Liver (tissue), 8 donors: ENCODE measurements at regions not wholly inside any gene's neighbourhood (a gene's known extent, or its start where the extent isn't known, plus 50 kb on each side); places are given as distances from the start of the nearest gene placed in this dataset.
"Not testable (repeated sequence)": the region's sequence is repeated elsewhere in the genome, so short reads cannot be mapped to it uniquely, and the experiment has no call there.

Source experiments
- DNase-seq: peaks from one replicate; pipeline ENCODE4 v3.0.0-alpha.2; 2017; ENCODE audit warnings: low spot score
- H3K27ac ChIP-seq, 2 donors: one replicate each; pipeline ENCODE4 v1.7.0; 2013; ENCODE audit warnings: inconsistent platforms in 2 of 2, low read length in 2 of 2, control low read depth in 1 of 2, low read depth in 1 of 2, mild to moderate bottlenecking in 1 of 2
- H3K27me3 ChIP-seq, 4 donors: one replicate each; pipeline versions ENCODE4 v1.6.1 to v1.7.0; 2013; ENCODE audit warnings: low read length in 3 of 4, inconsistent platforms in 1 of 4, mild to moderate bottlenecking in 1 of 4, moderate library complexity in 1 of 4; ENCODE audit not compliant: control insufficient read depth in 4 of 4, insufficient read depth in 4 of 4
- H3K36me3 ChIP-seq, 4 donors: one replicate each; pipeline versions ENCODE4 v1.6.1 to v1.7.0; 2013; ENCODE audit warnings: low read length in 3 of 4, mild to moderate bottlenecking in 3 of 4, low read depth in 1 of 4, moderate library complexity in 1 of 4; ENCODE audit not compliant: control insufficient read depth in 4 of 4, insufficient read depth in 3 of 4
- H3K4me1 ChIP-seq, 4 donors: one replicate each; pipeline versions ENCODE4 v1.6.1 to v1.7.0; 2013; ENCODE audit warnings: low read length in 3 of 4, mild to moderate bottlenecking in 3 of 4, moderate library complexity in 1 of 4; ENCODE audit not compliant: control insufficient read depth in 4 of 4, insufficient read depth in 4 of 4
- H3K4me3 ChIP-seq, 3 donors: one replicate each; pipeline versions ENCODE4 v1.6.1 to v1.7.0; 2013; ENCODE audit warnings: low read length in 3 of 3, control low read depth in 1 of 3, low read depth in 1 of 3, mild to moderate bottlenecking in 1 of 3
- H3K9ac ChIP-seq, 2 donors: one replicate each; pipeline ENCODE4 v1.7.0; 2013; ENCODE audit warnings: low read length in 2 of 2, mild to moderate bottlenecking in 2 of 2, moderate library complexity in 2 of 2, control low read depth in 1 of 2, low read depth in 1 of 2
- H3K9me3 ChIP-seq, 4 donors: one replicate each; pipeline versions ENCODE4 v1.6.1 to v1.7.0; 2013; ENCODE audit warnings: low read length in 3 of 4; ENCODE audit not compliant: control insufficient read depth in 4 of 4
- ATF3 ChIP-seq: IDR thresholded peaks from 2 replicates; pipeline ENCODE4 v1.6.1; 2016; ENCODE audit warnings: antibody characterized with exemption
- EGR1 ChIP-seq, 2 donors: IDR thresholded peaks; 2 replicates each; pipeline ENCODE4 v1.6.1; 2016 to 2018; ENCODE audit warnings: antibody characterized with exemption in 2 of 2, low read depth in 2 of 2
- FOXA1 ChIP-seq: IDR thresholded peaks from 2 replicates; pipeline ENCODE4 v1.6.1; 2016; ENCODE audit warnings: antibody characterized with exemption
- GABPA ChIP-seq, 2 donors: IDR thresholded peaks in 1 of 2; conservative IDR thresholded peaks in 1 of 2; 2 replicates each; pipeline ENCODE4 v1.6.1; 2016; ENCODE audit warnings: antibody characterized with exemption in 2 of 2, mild to moderate bottlenecking in 1 of 2, moderate library complexity in 1 of 2
- HNF4A ChIP-seq, 2 donors: conservative IDR thresholded peaks; 2 replicates each; pipeline ENCODE4 v1.6.1; 2016; ENCODE audit warnings: antibody characterized with exemption in 2 of 2, mild to moderate bottlenecking in 2 of 2
- JUND ChIP-seq, 2 donors: IDR thresholded peaks; 2 replicates each; pipeline ENCODE4 v1.6.1; 2016; ENCODE audit warnings: antibody characterized with exemption in 2 of 2
- NR2F2 ChIP-seq: IDR thresholded peaks from 2 replicates; pipeline ENCODE4 v1.6.1; 2016; ENCODE audit warnings: antibody characterized with exemption
- RAD21 ChIP-seq, 2 donors: IDR thresholded peaks; 2 replicates each; pipeline ENCODE4 v1.6.1; 2016; ENCODE audit warnings: antibody characterized with exemption in 2 of 2, mild to moderate bottlenecking in 2 of 2
- RXRA ChIP-seq, 2 donors: IDR thresholded peaks; 2 replicates each; pipeline ENCODE4 v1.6.1; 2017 to 2018; ENCODE audit warnings: antibody characterized with exemption in 2 of 2, mild to moderate bottlenecking in 1 of 2
- SP1 ChIP-seq: IDR thresholded peaks from 2 replicates; pipeline ENCODE4 v1.6.1; 2018; ENCODE audit warnings: antibody characterized with exemption, mild to moderate bottlenecking
- WGBS: extraction: QIAGEN DNeasy Blood & Tissue Kit; methylation state at CpG from one replicate; pipeline ENCODE4 v1.1.7; 2013; 5-methylcytosine and 5-hydroxymethylcytosine counted together
- TF ChIP-seq, protein P1 (sequence below): IDR thresholded peaks from 2 replicates; pipeline ENCODE4 v1.6.1; 2016; ENCODE audit warnings: antibody characterized with exemption
- TF ChIP-seq, protein P2 (sequence below): fragments of 150-350 bp; IDR thresholded peaks from 2 replicates; pipeline ENCODE4 v1.5.1; 2017; ENCODE audit warnings: improper control_type of control experiment, low read depth, low read length; ENCODE audit not compliant: missing input control
- donor health status: healthy.
- donor health status: healthy.
- donor health status: healthy.
- donor health status: healthy.
- donor health status: healthy.

DNA sequence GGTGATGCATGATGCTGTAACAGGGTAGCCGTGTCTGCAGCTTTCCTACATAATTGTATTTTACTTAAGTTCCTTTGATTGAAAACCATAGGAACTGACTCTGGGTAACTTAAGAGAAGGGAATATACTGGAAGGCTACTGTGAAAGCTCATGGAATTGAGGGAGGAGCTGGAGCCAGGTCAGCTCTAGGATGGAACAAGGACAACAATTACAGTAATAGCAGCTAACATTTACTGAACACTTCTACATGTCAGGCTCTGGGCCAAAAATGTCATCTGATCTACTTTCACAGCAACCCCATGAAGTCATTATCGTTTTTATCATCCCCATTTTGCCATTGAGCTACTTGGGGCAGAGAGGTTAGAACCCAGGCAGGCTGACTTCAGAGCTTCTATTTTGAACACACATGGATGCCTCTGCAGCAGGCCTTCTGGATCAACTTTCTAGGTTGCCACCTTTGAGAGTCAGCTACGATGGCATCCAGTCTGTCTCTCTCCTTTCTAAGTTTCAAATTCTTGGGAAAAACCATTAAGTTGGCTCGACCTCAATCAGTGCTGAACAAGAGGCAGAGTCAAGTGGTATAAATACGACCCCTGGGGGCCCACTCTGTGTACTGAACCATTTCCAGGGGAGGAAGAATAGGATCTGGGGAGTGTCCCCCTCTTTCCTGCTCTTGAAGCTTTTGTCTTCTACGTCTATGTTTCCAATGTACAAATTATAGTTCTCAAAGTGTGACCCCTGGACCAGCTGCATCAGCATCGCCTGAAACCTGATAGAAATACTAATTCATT, 272.3 kb upstream of the PLPP4 start:
- Histone ChIP-seq H3K27me3 (no peaks in the 10 kb centered on the region), H3K27ac (no peak overlapping the region), H3K4me3 (no peak overlapping the region), H3K9me3 (no peaks in the 10 kb centered on the region), H3K36me3 (no peaks in the 10 kb centered on the region), H3K9ac (no peak overlapping the region), H3K4me1 (no peaks in the 10 kb centered on the region)
- WGBS: 51% methylated on average over 7 of the region's 7 CpGs
- no peak for DNase-seq
- TF ChIP-seq GABPA (IDR thresholded peaks at IDR 0.05 in 1 of 2, conservative IDR thresholded peaks at IDR 0.05 in 1 of 2) (no peak), ATF3 (no peak), NR2F2 (no peak)

- 88% methylated on average over 1 of the region's 1 CpG for WGBS
- H3K27ac ChIP-seq: no peak overlapping the region
- H3K27me3 ChIP-seq: no peaks in the 10 kb centered on the region
- no peak for TF ChIP-seq GABPA (IDR thresholded peaks at IDR 0.05 in 1 of 2, conservative IDR thresholded peaks at IDR 0.05 in 1 of 2)
- TF ChIP-seq, protein P1, sequence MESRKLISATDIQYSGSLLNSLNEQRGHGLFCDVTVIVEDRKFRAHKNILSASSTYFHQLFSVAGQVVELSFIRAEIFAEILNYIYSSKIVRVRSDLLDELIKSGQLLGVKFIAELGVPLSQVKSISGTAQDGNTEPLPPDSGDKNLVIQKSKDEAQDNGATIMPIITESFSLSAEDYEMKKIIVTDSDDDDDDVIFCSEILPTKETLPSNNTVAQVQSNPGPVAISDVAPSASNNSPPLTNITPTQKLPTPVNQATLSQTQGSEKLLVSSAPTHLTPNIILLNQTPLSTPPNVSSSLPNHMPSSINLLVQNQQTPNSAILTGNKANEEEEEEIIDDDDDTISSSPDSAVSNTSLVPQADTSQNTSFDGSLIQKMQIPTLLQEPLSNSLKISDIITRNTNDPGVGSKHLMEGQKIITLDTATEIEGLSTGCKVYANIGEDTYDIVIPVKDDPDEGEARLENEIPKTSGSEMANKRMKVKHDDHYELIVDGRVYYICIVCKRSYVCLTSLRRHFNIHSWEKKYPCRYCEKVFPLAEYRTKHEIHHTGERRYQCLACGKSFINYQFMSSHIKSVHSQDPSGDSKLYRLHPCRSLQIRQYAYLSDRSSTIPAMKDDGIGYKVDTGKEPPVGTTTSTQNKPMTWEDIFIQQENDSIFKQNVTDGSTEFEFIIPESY: no peak
- TF ChIP-seq, protein P2, sequence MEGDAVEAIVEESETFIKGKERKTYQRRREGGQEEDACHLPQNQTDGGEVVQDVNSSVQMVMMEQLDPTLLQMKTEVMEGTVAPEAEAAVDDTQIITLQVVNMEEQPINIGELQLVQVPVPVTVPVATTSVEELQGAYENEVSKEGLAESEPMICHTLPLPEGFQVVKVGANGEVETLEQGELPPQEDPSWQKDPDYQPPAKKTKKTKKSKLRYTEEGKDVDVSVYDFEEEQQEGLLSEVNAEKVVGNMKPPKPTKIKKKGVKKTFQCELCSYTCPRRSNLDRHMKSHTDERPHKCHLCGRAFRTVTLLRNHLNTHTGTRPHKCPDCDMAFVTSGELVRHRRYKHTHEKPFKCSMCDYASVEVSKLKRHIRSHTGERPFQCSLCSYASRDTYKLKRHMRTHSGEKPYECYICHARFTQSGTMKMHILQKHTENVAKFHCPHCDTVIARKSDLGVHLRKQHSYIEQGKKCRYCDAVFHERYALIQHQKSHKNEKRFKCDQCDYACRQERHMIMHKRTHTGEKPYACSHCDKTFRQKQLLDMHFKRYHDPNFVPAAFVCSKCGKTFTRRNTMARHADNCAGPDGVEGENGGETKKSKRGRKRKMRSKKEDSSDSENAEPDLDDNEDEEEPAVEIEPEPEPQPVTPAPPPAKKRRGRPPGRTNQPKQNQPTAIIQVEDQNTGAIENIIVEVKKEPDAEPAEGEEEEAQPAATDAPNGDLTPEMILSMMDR: no peak
- no peak for TF ChIP-seq JUND (IDR thresholded peaks at IDR 0.05)
- no peak for TF ChIP-seq HNF4A (conservative IDR thresholded peaks at IDR 0.05)
- TF ChIP-seq EGR1 (IDR thresholded peaks at IDR 0.05; ENCODE audit: low read depth in 2 of 2): no peak
- no peak for TF ChIP-seq NR2F2
- no peak for TF ChIP-seq RXRA (IDR thresholded peaks at IDR 0.05)
- TF ChIP-seq SP1: no peak
- TF ChIP-seq RAD21 (IDR thresholded peaks at IDR 0.05): no peak
- no peak for TF ChIP-seq FOXA1
- no peak for DNase-seq
- no peaks in the 10 kb centered on the region for H3K36me3 ChIP-seq
- H3K4me3 ChIP-seq: no peak overlapping the region
- no peaks in the 10 kb centered on the region for H3K9me3 ChIP-seq
- no peaks in the 10 kb centered on the region for H3K4me1 ChIP-seq
- H3K9ac ChIP-seq: no peak overlapping the region
Observed at GRCh38 chr10:120186506-120186905, 270.5 kb upstream of the PLPP4 start.

- not testable (repeated sequence) for H3K27me3 ChIP-seq, H3K9me3 ChIP-seq, H3K27ac ChIP-seq, H3K36me3 ChIP-seq, H3K4me1 ChIP-seq, H3K4me3 ChIP-seq, DNase-seq, H3K9ac ChIP-seq
- 85% methylated on average over 1 of the region's 1 CpG for WGBS
Observed at GRCh38 chr10:120187168-120187567, 269.9 kb upstream of the PLPP4 start.
